ENCODE measurements at regions not wholly inside any gene's neighbourhood (a gene's known extent, or its start where the extent isn't known, plus 50 kb on each side); places are given as distances from the start of the nearest gene placed in this dataset.

DNA sequence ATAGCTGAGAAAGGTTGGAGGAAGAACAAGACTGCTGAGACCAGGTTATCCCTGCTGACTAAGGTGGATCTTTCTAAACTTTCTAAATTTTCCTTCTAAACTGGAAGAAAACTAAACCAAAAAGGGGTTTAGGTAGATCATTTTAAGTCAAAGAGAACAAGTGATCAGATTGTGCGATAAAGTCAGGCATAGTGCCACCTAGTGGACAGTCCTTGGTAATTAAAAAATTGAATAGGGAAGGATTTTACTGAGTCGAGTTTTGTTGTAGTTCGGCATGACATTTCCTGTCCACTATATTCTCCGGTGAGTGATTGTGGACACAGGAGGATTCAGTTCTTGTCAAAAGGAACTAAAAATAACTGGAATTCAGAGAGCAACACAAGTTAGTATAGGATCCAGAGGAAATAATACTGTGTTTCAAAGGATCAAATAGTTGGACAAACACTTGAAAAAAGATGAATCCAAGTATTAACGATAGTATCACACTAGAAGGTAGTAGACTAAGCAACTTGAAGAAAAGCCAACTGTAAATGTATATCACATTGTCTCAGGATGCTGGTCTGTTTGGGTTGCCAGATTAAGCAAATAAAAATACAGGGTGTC, 1236.4 kb downstream of the FAM181B start:
- ATAC-seq: no peak
- CTCF ChIA-PET: no interaction called here
- peak; percentile 83 for TF ChIP-seq CTCF (conservative IDR thresholded peaks at IDR 0.05; ENCODE audit: low read depth, low read length)
- TF ChIP-seq EZH2 (IDR thresholded peaks at IDR 0.05; ENCODE audit: low read length, unreplicated experiment): no peak
- TF ChIP-seq EZH2phosphoT487 (IDR thresholded peaks at IDR 0.05; ENCODE audit: borderline replicate concordance, low read length): no peak

GRCh38 chr11:81496601-81497000, 1237.1 kb downstream of the FAM181B start:
- Histone ChIP-seq H3K4me3 (ENCODE audit: low read length) (no peak overlapping the region), H2AFZ (ENCODE audit: low read length) (no peak overlapping the region), H4K20me1 (ENCODE audit: low read length) (no peaks in the 10 kb centered on the region), H3K79me2 (ENCODE audit: low read length) (no peaks in the 10 kb centered on the region), H3K27me3 (ENCODE audit: low read length) (no peaks in the 10 kb centered on the region), H3K4me1 (ENCODE audit: insufficient read depth, low read length) (no peaks in the 10 kb centered on the region), H3K4me2 (ENCODE audit: low read length) (no peak overlapping the region), H3K27ac (ENCODE audit: low read length) (no peak overlapping the region), H3F3A (ENCODE audit: low read length, unreplicated experiment) (no peaks in the 10 kb centered on the region), H3K9me3 (ENCODE audit: low read length) (peaks cover 4% of the 10 kb centered on the region; the same call in 1 of the 2 replicates), H3K36me3 (ENCODE audit: low read depth, low read length) (no peaks in the 10 kb centered on the region), H3K9ac (ENCODE audit: low read length) (no peak overlapping the region), H3K9me2 (replicated peaks; ENCODE audit: low read length) (no peaks in the 10 kb centered on the region)
- DNase-seq (no peak), ATAC-seq (no peak)
- no peak for TF ChIP-seq CTCF (conservative IDR thresholded peaks at IDR 0.05; ENCODE audit: low read depth, low read length)
- TF ChIP-seq EZH2 (IDR thresholded peaks at IDR 0.05; ENCODE audit: low read length, unreplicated experiment): no peak
- TF ChIP-seq EZH2phosphoT487 (IDR thresholded peaks at IDR 0.05; ENCODE audit: borderline replicate concordance, low read length): no peak
- no TSS peak for BruUV-seq (replicated peaks)
- CTCF ChIA-PET: no interaction called here
- POLR2A ChIA-PET (ENCODE audit: unreplicated experiment): no interaction called here
- intact Hi-C loops (cut with micrococcal nuclease): no loop called here

More for the DNA sequence above, 1236.4 kb downstream of the FAM181B start:
- BruUV-seq (replicated peaks): no TSS peak
- H3K4me1 ChIP-seq (ENCODE audit: insufficient read depth, low read length): no peaks in the 10 kb centered on the region
- H3K9me3 ChIP-seq (ENCODE audit: low read length): peaks cover 4% of the 10 kb centered on the region; the same call in 1 of the 2 replicates
- DNase-seq: peak; percentile 65
- no peaks in the 10 kb centered on the region for H3K9me2 ChIP-seq (replicated peaks; ENCODE audit: low read length)
- H2AFZ ChIP-seq (ENCODE audit: low read length): peak overlapping the region; percentile 13; the same call in 1 of the 2 replicates
- H3K4me2 ChIP-seq (ENCODE audit: low read length): no peak overlapping the region
- H3K27ac ChIP-seq (ENCODE audit: low read length): no peak overlapping the region
- H3K36me3 ChIP-seq (ENCODE audit: low read depth, low read length): no peaks in the 10 kb centered on the region
- no peaks in the 10 kb centered on the region for H4K20me1 ChIP-seq (ENCODE audit: low read length)
- no peak overlapping the region for H3K9ac ChIP-seq (ENCODE audit: low read length)
- POLR2A ChIA-PET (ENCODE audit: unreplicated experiment): no interaction called here
- H3K4me3 ChIP-seq (ENCODE audit: low read length): no peak overlapping the region
- intact Hi-C loops (cut with micrococcal nuclease): no loop called here
- no peaks in the 10 kb centered on the region for H3K27me3 ChIP-seq (ENCODE audit: low read length)
- H3F3A ChIP-seq (ENCODE audit: low read length, unreplicated experiment): no peaks in the 10 kb centered on the region
- H3K79me2 ChIP-seq (ENCODE audit: low read length): no peaks in the 10 kb centered on the region

DNA sequence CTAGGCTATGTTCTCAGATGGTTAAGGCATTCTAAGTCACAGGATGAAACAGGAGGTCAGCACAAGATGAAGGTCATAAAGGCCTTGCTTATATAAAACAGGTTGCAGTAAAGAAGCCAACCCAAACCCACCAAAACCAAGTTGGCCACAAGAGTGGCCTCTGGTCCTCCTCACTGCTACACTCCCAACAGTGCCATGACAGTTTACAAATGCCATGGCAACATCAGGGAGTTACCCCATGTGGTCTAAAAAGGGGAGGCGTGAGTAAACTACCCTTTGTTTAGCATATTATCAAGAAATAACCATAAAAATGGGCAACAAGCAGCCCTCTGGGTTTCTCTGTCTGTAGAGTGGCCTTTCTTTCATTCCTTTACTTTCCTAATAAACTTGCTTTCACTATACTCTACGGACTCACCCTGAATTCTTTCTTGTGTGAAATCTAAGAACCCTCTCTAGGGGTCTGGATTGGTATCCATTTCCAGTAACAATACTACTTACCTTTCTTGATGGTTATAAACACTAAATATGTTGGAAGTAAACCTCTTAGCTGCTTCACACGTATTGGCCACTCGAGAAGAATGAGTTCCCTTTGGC, 1237.9 kb downstream of the FAM181B start:
- no peak for DNase-seq
- Histone ChIP-seq H4K20me1 (ENCODE audit: low read length) (no peaks in the 10 kb centered on the region), H3K4me1 (ENCODE audit: insufficient read depth, low read length) (no peaks in the 10 kb centered on the region), H3K9me2 (replicated peaks; ENCODE audit: low read length) (no peaks in the 10 kb centered on the region), H3K4me3 (ENCODE audit: low read length) (no peak overlapping the region), H3K79me2 (ENCODE audit: low read length) (no peaks in the 10 kb centered on the region), H3K27me3 (ENCODE audit: low read length) (no peaks in the 10 kb centered on the region), H2AFZ (ENCODE audit: low read length) (no peak overlapping the region), H3K9me3 (ENCODE audit: low read length) (peaks cover 4% of the 10 kb centered on the region; the same call in 1 of the 2 replicates), H3K27ac (ENCODE audit: low read length) (no peak overlapping the region), H3K9ac (ENCODE audit: low read length) (no peak overlapping the region), H3K4me2 (ENCODE audit: low read length) (no peak overlapping the region), H3K36me3 (ENCODE audit: low read depth, low read length) (no peaks in the 10 kb centered on the region), H3F3A (ENCODE audit: low read length, unreplicated experiment) (no peaks in the 10 kb centered on the region)
- no peak for ATAC-seq
- intact Hi-C loops (cut with micrococcal nuclease): no loop called here
- ChIA-PET POLR2A (ENCODE audit: unreplicated experiment) (no interaction called here), CTCF (no interaction called here)
- TF ChIP-seq EZH2phosphoT487 (IDR thresholded peaks at IDR 0.05; ENCODE audit: borderline replicate concordance, low read length) (no peak), CTCF (conservative IDR thresholded peaks at IDR 0.05; ENCODE audit: low read depth, low read length) (no peak), EZH2 (IDR thresholded peaks at IDR 0.05; ENCODE audit: low read length, unreplicated experiment) (no peak)
- BruUV-seq (replicated peaks): no TSS peak

Measured in PC-3 (cell line).